ENCODE measurements at regions not wholly inside any gene's neighbourhood (a gene's known extent, or its start where the extent isn't known, plus 50 kb on each side); places are given as distances from the start of the nearest gene placed in this dataset.
"Not testable (repeated sequence)": the region's sequence is repeated elsewhere in the genome, so short reads cannot be mapped to it uniquely, and the experiment has no call there.

GRCh38 chr9:101995231-101995630, 256.8 kb upstream of the GRIN3A start:
- no peak for DNase-seq (ENCODE audit: low read depth, low spot score)

GRCh38 chr9:101993771-101994170, 255.3 kb upstream of the GRIN3A start:
- no peak for DNase-seq (ENCODE audit: low read depth, low spot score)

DNA sequence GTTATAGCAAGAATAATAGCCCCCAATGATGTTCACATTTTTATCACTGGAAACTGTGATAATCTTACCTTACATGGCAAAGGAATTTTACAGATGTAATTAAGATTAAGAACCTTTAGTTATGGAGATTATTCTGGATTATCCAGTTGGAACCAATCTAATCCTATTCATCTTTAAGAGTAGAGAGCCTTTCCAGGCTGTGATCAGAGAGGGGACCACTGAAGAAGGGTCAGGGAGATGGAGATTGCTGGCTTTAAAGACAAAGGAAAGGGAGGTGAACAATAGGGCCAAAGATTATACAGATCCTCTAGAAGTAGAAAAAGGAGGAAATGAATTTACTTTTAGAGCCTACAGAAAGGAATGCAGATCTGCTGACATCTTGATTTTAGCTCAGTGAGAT, 253.5 kb upstream of the GRIN3A start:
- DNase-seq (ENCODE audit: low read depth, low spot score) = no peak

GRCh38 chr9:101977614-101978210, 239.3 kb upstream of the GRIN3A start:
- DNase-seq (ENCODE audit: low read depth, low spot score) = no peak

GRCh38 chr9:101970609-101971008, 232.2 kb upstream of the GRIN3A start:
- DNase-seq (ENCODE audit: low read depth, low spot score) = no peak

DNA sequence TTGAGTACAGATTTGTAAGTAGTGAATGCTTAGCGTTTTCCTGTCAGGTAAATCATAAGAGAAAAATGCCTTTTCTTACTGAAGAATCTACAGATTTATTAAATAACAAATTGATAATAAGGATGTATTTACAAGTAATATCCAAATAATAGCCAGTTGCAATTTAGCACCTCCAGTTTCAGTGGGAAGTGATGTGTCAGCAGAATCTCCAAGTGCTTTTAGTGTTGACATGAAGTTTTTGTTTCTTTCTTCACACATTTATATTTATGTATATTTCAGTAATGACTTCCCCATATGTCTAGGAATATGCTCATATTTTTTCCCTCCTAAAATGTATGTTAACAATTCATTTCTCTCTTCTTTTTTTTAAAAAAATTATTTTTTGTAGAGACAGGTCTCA, 229.9 kb upstream of the GRIN3A start:
- DNase-seq (ENCODE audit: low read depth, low spot score) = no peak

- no peak for DNase-seq (ENCODE audit: low read depth, low spot score)
These were observed 228.2 kb upstream of the GRIN3A start for GRCh38 chr9:101966691-101967090.

- no peak for DNase-seq (ENCODE audit: low read depth, low spot score)
These were observed 219.3 kb upstream of the GRIN3A start for GRCh38 chr9:101957705-101958104.

- DNase-seq (ENCODE audit: low read depth, low spot score) = no peak
These were observed 213.2 kb upstream of the GRIN3A start for GRCh38 chr9:101951598-101951997.

DNA sequence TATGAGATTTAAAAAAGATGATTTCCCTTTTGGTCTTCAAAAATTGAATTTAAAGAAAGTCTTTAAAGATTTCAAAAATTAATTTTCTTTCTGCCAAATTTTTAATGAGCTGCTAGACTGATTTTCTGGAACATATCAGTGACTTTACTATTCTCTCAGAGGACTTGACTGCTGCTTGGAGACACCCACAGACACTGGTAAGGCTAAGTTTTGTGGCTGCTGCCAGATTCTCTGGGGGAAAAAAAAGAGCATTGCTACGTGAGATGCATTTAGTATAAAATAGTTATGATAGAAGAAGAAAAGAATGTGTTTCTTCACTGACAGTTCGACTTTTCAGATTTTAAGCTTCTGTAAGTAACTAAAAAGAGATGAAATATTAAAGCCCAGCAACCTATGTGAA, 193.3 kb upstream of the GRIN3A start:
- no peak for DNase-seq (ENCODE audit: low read depth, low spot score)

DNA sequence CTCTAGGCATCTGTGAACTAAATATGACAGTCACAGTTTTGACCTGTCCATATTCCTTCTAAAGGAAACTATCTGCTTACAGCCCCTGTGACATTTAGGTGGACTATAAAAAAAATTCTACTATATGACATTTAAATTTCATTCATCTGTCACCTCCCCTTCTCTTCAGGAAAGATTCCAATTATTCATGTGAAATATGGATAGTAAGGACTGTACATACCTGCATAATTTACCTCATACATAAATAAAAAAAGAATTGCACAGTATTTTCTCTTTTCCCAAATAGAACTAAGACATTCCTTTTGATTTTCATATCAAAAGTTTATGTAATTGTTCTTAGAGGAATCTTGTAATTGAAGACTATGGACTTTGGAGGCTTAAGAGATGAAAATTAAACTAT, 192.3 kb upstream of the GRIN3A start:
- no peak for DNase-seq (ENCODE audit: low read depth, low spot score)

DNA sequence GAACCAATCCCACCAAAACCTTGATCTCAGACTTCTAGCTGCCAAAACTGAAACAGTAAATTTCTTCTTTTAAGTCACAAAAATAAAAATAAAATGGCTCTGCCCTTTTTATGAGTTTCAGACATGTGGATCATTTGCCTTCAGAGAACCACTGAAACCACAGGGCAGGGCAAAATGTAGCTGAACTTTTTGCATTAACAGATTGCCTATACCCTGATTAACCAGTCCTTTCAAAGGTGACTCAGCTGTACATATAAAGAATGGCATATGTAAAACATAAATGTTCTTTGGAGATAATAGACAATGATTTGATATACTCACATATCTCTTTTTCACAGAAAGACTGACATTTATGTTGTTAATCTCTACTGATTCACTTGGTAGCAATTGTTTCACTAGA, 187.1 kb upstream of the GRIN3A start:
- DNase-seq (ENCODE audit: low read depth, low spot score) = no peak

DNA sequence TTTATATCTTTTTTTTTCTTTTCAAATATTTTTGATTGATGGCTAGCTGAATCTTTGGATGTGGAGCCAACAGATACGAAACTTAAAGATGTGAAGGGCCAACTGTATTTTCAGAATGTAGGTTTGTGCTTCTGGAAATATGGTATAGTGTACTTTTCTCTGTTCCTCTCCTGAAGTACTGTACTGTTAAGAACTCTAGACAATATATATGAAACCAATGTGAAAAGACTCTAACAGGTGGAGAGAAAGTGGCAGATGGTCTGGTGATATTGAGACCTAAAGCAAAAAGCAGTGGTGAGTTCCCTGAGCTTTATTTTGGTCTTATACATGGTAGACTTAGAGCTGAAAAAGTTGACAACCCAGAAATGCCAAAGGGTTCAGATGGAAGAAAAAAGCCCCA, 185.0 kb upstream of the GRIN3A start:
- DNase-seq (ENCODE audit: low read depth, low spot score) = no peak

- not testable (repeated sequence) for DNase-seq (ENCODE audit: low read depth, low spot score)
These were observed 178.5 kb upstream of the GRIN3A start for GRCh38 chr9:101916948-101917347.

- no peak for DNase-seq (ENCODE audit: low read depth, low spot score)
These were observed 177.0 kb upstream of the GRIN3A start for GRCh38 chr9:101915482-101915881.

DNA sequence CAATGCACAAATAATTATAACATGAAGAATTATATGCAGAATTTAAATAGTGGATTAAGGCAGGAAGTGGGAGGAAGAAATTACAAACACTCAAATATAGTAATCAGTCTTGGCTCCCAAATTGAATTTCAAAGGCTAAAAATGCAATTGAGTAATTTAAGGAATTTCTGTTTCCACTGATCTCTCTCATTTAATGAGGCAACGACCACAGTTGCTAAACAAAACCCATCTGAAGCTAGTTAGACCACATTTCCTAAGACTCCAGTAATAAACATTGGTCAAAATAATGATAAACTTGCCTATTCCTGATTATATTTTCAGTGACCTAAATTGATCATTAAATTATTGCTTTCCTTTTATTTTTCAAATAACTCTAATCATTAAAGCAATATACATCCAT, 174.3 kb upstream of the GRIN3A start:
- DNase-seq (ENCODE audit: low read depth, low spot score) = no peak

DNA sequence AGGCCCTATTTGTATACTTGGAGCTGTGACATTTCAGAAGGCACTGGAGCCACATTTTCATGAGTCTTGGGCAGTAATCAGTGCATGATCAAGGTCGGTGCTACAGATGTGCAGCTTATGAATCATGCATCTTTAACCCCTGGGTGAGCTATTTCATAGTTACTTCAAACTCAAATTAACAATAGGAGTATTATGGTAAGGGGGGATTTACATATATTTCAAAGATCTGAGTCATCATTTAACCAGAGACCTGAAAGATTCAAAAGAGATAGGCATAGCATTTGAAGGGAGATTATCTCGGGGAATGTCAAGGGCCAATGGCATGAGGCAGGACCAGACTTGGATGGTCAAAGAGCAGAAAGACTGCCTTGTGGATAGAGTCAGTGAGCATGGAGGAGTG, 169.0 kb upstream of the GRIN3A start:
- DNase-seq (ENCODE audit: low read depth, low spot score) = no peak

DNA sequence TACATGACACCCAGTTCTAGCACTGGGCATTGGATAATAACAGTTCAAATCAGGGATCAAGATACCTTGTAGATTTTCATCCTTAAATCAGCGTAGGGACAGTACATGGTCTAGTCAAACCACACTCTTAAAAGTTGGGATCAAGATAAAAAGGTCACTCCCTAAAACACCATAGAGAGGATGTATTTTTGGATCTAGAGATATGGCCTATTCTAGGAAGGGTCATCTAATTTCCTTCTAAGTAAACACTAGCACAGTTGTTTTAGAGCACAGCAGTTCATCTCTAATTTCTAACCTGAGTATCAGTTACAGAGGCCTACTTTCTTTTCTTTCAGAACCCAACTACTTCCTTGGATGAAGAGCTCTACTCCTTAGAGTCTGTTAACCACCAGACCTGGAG, 166.4 kb upstream of the GRIN3A start:
- no peak for DNase-seq (ENCODE audit: low read depth, low spot score)

DNA sequence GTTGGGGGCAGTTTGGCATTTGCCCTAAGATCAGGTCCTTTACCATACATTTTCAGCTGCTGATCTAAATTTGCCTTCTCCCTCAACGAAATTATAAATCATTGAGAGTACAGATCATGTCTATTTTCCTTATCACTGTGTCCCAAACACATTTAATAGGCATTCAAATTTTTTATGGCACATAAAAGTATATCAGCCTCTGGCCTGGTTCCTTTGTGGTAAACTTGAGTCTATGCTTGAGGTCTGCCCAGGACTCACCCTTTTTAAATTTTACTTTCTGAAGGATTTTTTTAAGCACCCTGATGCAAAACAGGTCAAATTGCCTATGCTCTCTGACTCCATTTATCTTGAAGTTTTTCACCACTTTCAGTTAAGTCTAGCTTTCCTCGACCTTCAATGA, 163.6 kb upstream of the GRIN3A start:
- no peak for DNase-seq (ENCODE audit: low read depth, low spot score)

- DNase-seq (ENCODE audit: low read depth, low spot score) = no peak
These were observed 158.7 kb upstream of the GRIN3A start for GRCh38 chr9:101897196-101897595.

DNA sequence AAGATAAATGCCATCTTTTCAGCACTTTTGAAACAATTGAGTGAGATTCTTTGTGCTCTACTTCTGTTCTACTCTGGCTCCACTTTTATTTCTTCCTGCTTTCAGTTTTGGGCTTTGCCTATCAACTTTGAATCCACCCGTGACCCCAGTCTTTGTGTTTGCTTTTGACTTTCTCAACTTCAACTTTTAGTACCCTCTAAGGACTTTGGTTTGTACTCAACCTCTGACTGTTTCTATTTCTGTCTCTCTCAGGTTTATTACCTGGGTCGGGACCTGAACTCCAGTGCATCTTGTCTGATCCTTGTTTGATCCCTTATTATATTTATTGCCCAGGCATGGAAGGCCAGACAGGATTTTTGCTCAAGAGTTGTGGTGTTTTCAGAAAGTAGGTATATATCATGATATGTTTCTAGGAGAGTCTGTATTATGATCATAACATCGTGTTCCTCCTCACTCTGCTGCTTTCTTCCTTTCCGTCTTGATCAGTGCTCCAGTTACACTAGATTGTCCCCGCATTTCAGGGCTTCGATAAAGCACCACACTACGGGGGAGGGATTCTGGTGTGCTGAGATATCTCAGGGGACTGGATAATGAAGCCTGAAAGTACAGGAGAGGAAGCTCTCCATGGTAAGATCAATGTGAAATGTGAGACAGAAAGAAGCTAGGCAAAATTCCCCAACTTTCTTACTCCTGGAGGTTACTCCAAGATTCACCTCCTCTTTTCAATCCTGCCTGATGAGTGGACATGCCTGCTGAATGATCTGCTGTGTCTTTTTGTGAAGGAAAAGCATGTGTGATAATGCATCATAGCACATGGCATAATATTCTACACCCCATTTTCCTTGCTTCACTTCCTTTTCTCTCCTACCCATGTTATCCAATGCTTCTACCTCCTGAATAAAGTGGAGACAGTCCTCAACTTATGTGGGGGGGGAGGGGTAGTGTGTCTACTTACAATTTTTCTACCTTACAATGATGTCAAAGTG, 155.5 kb upstream of the GRIN3A start:
- no peak for DNase-seq (ENCODE audit: low read depth, low spot score)

- no peak for DNase-seq (ENCODE audit: low read depth, low spot score)
These were observed 143.1 kb upstream of the GRIN3A start for GRCh38 chr9:101881508-101881907.

GRCh38 chr9:101880846-101881245, 142.4 kb upstream of the GRIN3A start:
- DNase-seq (ENCODE audit: low read depth, low spot score) = no peak

All from smooth muscle cell of the brain vasculature (primary cell).